SK-N-SH treated with all-trans-retinoic acid at 6 μM for 48 hours (cell line): ENCODE measurements at regions not wholly inside any gene's neighbourhood (a gene's known extent, or its start where the extent isn't known, plus 50 kb on each side); places are given as distances from the start of the nearest gene placed in this dataset.
"Not testable (repeated sequence)": the region's sequence is repeated elsewhere in the genome, so short reads cannot be mapped to it uniquely, and the experiment has no call there.

ENCODE experiments used
- ATAC-seq: fragments of 200-7000 bp; cut with Tn5 transposase; 3 replicates; pipeline ENCODE4 v1.9.1; 2020; ENCODE audit warnings: mild to moderate bottlenecking, moderate library complexity
- ARNTL ChIP-seq: fragments of 450-650 bp; formaldehyde crosslinking; IDR thresholded peaks from 2 replicates; pipeline ENCODE4 v1.5.0; 2020; ENCODE audit warnings: low read depth, mild to moderate bottlenecking, moderate library complexity, borderline replicate concordance
- BACH2 ChIP-seq: fragments of 250-450 bp; sonication (Bioruptor Pico); IDR thresholded peaks from 2 replicates; pipeline ENCODE4 v1.9.0; 2021; ENCODE audit warnings: mild to moderate bottlenecking, borderline replicate concordance
- GLIS3 ChIP-seq: fragments of 250-450 bp; sonication (Bioruptor Pico); IDR thresholded peaks from 2 replicates; pipeline ENCODE4 v1.5.0; 2020; ENCODE audit warnings: mild to moderate bottlenecking, moderate library complexity
- ISL1 ChIP-seq: fragments of 250-450 bp; sonication (Bioruptor Pico); IDR thresholded peaks from 2 replicates; pipeline ENCODE4 v2.1.2; 2022; ENCODE audit warnings: mild to moderate bottlenecking, moderate library complexity
- OSR1 ChIP-seq: fragments of 250-450 bp; sonication (Bioruptor Pico); IDR thresholded peaks from 2 replicates; pipeline ENCODE4 v1.8.0; 2022; ENCODE audit warnings: moderate library complexity, mild to moderate bottlenecking, inconsistent platforms
- PPARA ChIP-seq: fragments of 250-450 bp; sonication (Bioruptor Pico); IDR thresholded peaks from 2 replicates; pipeline ENCODE4 v1.5.0; 2020; ENCODE audit warnings: mild to moderate bottlenecking, borderline replicate concordance
- RARB ChIP-seq: fragments of 250-450 bp; sonication (Bioruptor Pico); IDR thresholded peaks from 2 replicates; pipeline ENCODE4 v1.8.0; 2021; ENCODE audit warnings: mild to moderate bottlenecking, moderate library complexity
- SNAI2 ChIP-seq: fragments of 250-450 bp; sonication (Bioruptor Pico); IDR thresholded peaks from 2 replicates; pipeline ENCODE4 v1.5.0; 2020; ENCODE audit warnings: mild to moderate bottlenecking, moderate library complexity
- TCF4 ChIP-seq: fragments of 250-450 bp; sonication (Bioruptor Pico); IDR thresholded peaks from 2 replicates; pipeline ENCODE4 v1.8.0; 2021; ENCODE audit warnings: mild to moderate bottlenecking, moderate library complexity, borderline replicate concordance
- TOX ChIP-seq: fragments of 250-450 bp; sonication (Bioruptor Pico); IDR thresholded peaks from 2 replicates; pipeline ENCODE4 v1.8.0; 2021; ENCODE audit warnings: mild to moderate bottlenecking, moderate library complexity, borderline replicate concordance
- ZC3H10 ChIP-seq: fragments of 250-450 bp; sonication (Bioruptor Pico); IDR thresholded peaks from 2 replicates; pipeline ENCODE4 v1.5.1; 2021; ENCODE audit warnings: mild to moderate bottlenecking, moderate library complexity
- ZFP3 ChIP-seq: fragments of 250-450 bp; sonication (Bioruptor Pico); IDR thresholded peaks from 2 replicates; pipeline ENCODE4 v1.5.0; 2020; ENCODE audit warnings: mild to moderate bottlenecking, moderate library complexity
- ZFP30 ChIP-seq: fragments of 450-650 bp; formaldehyde crosslinking; IDR thresholded peaks from 2 replicates; pipeline ENCODE4 v1.5.0; 2022; ENCODE audit warnings: mild to moderate bottlenecking, moderate library complexity
- ZNF565 ChIP-seq: fragments of 450-650 bp; formaldehyde crosslinking; conservative IDR thresholded peaks from 2 replicates; pipeline ENCODE4 v1.5.0; 2020; ENCODE audit warnings: low read depth, mild to moderate bottlenecking, moderate library complexity
- ZNF8 ChIP-seq: fragments of 450-650 bp; formaldehyde crosslinking; IDR thresholded peaks from 2 replicates; pipeline ENCODE4 v1.5.0; 2020; ENCODE audit warnings: mild to moderate bottlenecking, moderate library complexity
- TF ChIP-seq, protein P1 (sequence below): fragments of 250-450 bp; sonication (Bioruptor Pico); IDR thresholded peaks from 2 replicates; pipeline ENCODE4 v1.8.0; 2020; ENCODE audit warnings: mild to moderate bottlenecking, moderate library complexity, borderline replicate concordance
- TF ChIP-seq, protein P2 (sequence below): fragments of 250-450 bp; sonication (Bioruptor Pico); IDR thresholded peaks from 2 replicates; pipeline ENCODE4 v1.5.1; 2020; ENCODE audit warnings: low read depth, mild to moderate bottlenecking, moderate library complexity
- TF ChIP-seq, protein P3 (sequence below): fragments of 250-450 bp; sonication (Bioruptor Pico); IDR thresholded peaks from 2 replicates; pipeline ENCODE4 v1.5.0; 2020; ENCODE audit warnings: mild to moderate bottlenecking, moderate library complexity
- TF ChIP-seq, protein P4 (sequence below): fragments of 250-450 bp; sonication (Bioruptor Pico); IDR thresholded peaks from 2 replicates; pipeline ENCODE4 v1.8.0; 2021; ENCODE audit warnings: low read depth, mild to moderate bottlenecking, moderate library complexity, borderline replicate concordance

DNA sequence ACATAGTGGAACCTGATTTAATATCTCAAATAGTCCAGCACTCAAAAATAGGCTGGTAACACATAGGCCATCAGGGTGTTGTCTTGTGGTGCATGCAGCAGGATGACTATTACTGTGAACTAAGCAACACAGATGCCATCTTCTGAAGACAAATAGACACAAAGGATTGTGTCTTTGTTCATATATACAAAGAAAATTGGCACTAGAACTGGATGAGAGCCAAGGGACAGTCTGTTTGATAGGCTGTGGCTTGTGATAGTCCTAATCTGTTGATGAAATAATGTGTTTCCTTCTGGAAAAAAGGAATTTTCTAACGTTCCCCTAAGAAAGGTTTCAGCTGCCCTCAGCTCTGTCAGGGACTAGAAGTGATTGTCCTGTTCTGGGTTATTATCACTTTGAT is 129.8 kb downstream of the TPBG start:
- TF ChIP-seq ISL1 (CRISPR knock-in tag) (no peak), ZNF8 (no peak), PPARA (CRISPR knock-in tag) (no peak), RARB (CRISPR knock-in tag) (no peak), GLIS3 (no peak), BACH2 (CRISPR knock-in tag) (no peak), OSR1 (CRISPR knock-in tag) (no peak), ARNTL (CRISPR knock-in tag) (no peak)
- TF ChIP-seq, protein P1, sequence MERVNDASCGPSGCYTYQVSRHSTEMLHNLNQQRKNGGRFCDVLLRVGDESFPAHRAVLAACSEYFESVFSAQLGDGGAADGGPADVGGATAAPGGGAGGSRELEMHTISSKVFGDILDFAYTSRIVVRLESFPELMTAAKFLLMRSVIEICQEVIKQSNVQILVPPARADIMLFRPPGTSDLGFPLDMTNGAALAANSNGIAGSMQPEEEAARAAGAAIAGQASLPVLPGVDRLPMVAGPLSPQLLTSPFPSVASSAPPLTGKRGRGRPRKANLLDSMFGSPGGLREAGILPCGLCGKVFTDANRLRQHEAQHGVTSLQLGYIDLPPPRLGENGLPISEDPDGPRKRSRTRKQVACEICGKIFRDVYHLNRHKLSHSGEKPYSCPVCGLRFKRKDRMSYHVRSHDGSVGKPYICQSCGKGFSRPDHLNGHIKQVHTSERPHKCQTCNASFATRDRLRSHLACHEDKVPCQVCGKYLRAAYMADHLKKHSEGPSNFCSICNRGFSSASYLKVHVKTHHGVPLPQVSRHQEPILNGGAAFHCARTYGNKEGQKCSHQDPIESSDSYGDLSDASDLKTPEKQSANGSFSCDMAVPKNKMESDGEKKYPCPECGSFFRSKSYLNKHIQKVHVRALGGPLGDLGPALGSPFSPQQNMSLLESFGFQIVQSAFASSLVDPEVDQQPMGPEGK (CRISPR knock-in tag): no peak
- ATAC-seq: no peak

DNA sequence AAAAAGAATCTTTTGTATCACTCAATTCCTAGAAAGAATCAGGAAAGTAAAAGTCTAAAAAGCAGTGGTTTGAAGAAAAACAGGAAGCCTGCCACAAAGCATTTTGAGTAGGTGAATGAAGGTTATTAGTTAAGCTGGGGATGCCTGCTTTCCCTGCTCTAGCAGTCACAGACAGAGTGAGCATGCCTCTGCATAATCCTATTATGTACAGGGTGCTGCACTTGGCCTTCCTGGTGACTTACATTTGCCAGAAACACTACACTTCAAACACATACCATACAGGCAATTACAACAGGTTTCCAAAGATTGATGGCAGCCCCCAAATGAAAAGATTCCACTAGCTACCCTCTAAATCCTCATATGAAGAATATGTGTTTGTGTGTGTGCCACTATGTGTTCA is 130.8 kb downstream of the TPBG start:
- ATAC-seq: peak; percentile 71; the same call in 2 of the 3 replicates
- TF ChIP-seq, protein P2, sequence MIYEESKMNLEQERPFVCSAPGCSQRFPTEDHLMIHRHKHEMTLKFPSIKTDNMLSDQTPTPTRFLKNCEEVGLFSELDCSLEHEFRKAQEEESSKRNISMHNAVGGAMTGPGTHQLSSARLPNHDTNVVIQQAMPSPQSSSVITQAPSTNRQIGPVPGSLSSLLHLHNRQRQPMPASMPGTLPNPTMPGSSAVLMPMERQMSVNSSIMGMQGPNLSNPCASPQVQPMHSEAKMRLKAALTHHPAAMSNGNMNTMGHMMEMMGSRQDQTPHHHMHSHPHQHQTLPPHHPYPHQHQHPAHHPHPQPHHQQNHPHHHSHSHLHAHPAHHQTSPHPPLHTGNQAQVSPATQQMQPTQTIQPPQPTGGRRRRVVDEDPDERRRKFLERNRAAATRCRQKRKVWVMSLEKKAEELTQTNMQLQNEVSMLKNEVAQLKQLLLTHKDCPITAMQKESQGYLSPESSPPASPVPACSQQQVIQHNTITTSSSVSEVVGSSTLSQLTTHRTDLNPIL (CRISPR knock-in tag): no peak
- TF ChIP-seq TOX (CRISPR knock-in tag) (no peak), TCF4 (CRISPR knock-in tag) (peak; percentile 13; the same call in 1 of the 2 replicates), SNAI2 (CRISPR knock-in tag) (no peak), OSR1 (CRISPR knock-in tag) (no peak), ZFP30 (CRISPR knock-in tag) (no peak), ARNTL (CRISPR knock-in tag) (no peak), ZNF8 (no peak), ZC3H10 (CRISPR knock-in tag) (no peak), ZNF565 (CRISPR knock-in tag) (no peak), ISL1 (CRISPR knock-in tag) (0 out of 2 replicates have a peak, but pooled peaks have one; percentile 29)
- TF ChIP-seq, protein P3, sequence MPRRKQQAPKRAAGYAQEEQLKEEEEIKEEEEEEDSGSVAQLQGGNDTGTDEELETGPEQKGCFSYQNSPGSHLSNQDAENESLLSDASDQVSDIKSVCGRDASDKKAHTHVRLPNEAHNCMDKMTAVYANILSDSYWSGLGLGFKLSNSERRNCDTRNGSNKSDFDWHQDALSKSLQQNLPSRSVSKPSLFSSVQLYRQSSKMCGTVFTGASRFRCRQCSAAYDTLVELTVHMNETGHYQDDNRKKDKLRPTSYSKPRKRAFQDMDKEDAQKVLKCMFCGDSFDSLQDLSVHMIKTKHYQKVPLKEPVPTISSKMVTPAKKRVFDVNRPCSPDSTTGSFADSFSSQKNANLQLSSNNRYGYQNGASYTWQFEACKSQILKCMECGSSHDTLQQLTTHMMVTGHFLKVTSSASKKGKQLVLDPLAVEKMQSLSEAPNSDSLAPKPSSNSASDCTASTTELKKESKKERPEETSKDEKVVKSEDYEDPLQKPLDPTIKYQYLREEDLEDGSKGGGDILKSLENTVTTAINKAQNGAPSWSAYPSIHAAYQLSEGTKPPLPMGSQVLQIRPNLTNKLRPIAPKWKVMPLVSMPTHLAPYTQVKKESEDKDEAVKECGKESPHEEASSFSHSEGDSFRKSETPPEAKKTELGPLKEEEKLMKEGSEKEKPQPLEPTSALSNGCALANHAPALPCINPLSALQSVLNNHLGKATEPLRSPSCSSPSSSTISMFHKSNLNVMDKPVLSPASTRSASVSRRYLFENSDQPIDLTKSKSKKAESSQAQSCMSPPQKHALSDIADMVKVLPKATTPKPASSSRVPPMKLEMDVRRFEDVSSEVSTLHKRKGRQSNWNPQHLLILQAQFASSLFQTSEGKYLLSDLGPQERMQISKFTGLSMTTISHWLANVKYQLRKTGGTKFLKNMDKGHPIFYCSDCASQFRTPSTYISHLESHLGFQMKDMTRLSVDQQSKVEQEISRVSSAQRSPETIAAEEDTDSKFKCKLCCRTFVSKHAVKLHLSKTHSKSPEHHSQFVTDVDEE (CRISPR knock-in tag): 0 out of 2 replicates have a peak, but pooled peaks have one; percentile 36
- TF ChIP-seq, protein P4, sequence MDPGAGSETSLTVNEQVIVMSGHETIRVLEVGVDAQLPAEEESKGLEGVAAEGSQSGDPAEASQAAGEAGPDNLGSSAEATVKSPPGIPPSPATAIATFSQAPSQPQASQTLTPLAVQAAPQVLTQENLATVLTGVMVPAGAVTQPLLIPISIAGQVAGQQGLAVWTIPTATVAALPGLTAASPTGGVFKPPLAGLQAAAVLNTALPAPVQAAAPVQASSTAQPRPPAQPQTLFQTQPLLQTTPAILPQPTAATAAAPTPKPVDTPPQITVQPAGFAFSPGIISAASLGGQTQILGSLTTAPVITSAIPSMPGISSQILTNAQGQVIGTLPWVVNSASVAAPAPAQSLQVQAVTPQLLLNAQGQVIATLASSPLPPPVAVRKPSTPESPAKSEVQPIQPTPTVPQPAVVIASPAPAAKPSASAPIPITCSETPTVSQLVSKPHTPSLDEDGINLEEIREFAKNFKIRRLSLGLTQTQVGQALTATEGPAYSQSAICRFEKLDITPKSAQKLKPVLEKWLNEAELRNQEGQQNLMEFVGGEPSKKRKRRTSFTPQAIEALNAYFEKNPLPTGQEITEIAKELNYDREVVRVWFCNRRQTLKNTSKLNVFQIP (CRISPR knock-in tag): no peak

DNA sequence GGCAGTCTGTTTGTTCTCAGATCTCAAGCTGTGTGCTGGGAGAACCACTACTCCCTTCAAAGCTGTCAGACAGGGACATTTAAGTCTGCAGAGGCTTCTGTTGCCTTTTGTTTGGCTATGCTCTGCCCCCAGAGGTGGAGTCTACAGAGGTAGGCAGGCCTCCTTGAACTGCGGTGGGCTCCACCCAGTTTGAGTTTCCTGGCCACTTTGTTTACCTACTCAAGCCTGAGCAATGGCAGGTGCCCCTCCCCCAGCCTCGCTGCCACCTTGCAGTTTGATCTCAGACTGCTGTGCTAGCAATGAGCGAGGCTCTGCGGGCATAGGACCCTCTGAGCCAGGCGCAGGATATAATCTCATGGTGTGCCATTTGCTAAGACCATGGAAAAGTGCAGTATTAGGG is 138.3 kb downstream of the TPBG start:
- not testable (repeated sequence) for ATAC-seq

DNA sequence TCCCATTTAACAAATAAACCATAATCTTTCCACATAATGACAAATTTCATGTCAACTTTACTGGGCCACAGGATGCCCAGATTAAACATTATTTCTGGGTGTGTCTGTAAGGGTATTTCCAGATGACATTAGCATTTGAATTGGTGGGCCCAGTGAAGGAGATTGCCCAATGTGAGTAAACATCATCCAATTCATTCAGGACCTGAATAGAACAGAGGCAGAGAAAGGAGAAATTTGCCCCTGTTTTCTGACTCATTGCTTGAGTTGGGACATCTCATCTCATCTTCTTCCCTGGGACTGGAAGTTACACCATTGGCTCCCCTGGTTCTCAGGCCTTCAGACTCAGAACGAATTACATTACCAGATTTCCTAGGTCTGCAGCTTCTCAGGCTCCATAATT is 142.9 kb downstream of the TPBG start:
- no peak for ATAC-seq
- TF ChIP-seq ZFP3 (CRISPR knock-in tag): no peak
- no peak for TF ChIP-seq SNAI2 (CRISPR knock-in tag)
- no peak for TF ChIP-seq ZC3H10 (CRISPR knock-in tag)
- TF ChIP-seq ISL1 (CRISPR knock-in tag): no peak
- TF ChIP-seq ZNF565 (CRISPR knock-in tag): no peak
- TF ChIP-seq OSR1 (CRISPR knock-in tag): no peak
- TF ChIP-seq TOX (CRISPR knock-in tag): no peak
- TF ChIP-seq TCF4 (CRISPR knock-in tag): no peak
- TF ChIP-seq ARNTL (CRISPR knock-in tag): no peak
- no peak for TF ChIP-seq ZFP30 (CRISPR knock-in tag)
- TF ChIP-seq, protein P3 (CRISPR knock-in tag): no peak
